Neural crest cell (in vitro differentiated cells): ENCODE measurements at regions not wholly inside any gene's neighbourhood (a gene's known extent, or its start where the extent isn't known, plus 50 kb on each side); places are given as distances from the start of the nearest gene placed in this dataset.

Experiments used
- DNase-seq: peaks from one replicate; pipeline ENCODE4 v3.0.0; 2021; ENCODE audit warnings: low read depth, mixed read lengths, low spot score
- H3K27ac Mint-ChIP-seq: one replicate; pipeline ENCODE4 v1.8.0; 2021; ENCODE audit warnings: mild to moderate bottlenecking, mixed read lengths; ENCODE audit not compliant: unreplicated experiment
- H3K27me3 Mint-ChIP-seq: 2 replicates; pipeline ENCODE4 v1.8.0; 2021; ENCODE audit warnings: low read depth, mild to moderate bottlenecking, mixed read lengths
- H3K36me3 Mint-ChIP-seq: 2 replicates; pipeline ENCODE4 v1.8.0; 2021; ENCODE audit warnings: low read depth, mild to moderate bottlenecking, mixed read lengths
- H3K4me1 Mint-ChIP-seq: 2 replicates; pipeline ENCODE4 v1.8.0; 2021; ENCODE audit warnings: mixed read lengths
- H3K4me3 Mint-ChIP-seq: one replicate; pipeline ENCODE4 v1.8.0; 2021; ENCODE audit warnings: mild to moderate bottlenecking, mixed read lengths
- H3K9me3 Mint-ChIP-seq: 2 replicates; pipeline ENCODE4 v1.8.0; 2021; ENCODE audit warnings: mixed read lengths
- TF ChIP-seq, protein P1 (sequence below): fragments of 200-600 bp; sonication (generic); conservative IDR thresholded peaks from 2 replicates; pipeline ENCODE4 v1.5.0; 2021; ENCODE audit warnings: antibody characterized with exemption, mild to moderate bottlenecking

DNA sequence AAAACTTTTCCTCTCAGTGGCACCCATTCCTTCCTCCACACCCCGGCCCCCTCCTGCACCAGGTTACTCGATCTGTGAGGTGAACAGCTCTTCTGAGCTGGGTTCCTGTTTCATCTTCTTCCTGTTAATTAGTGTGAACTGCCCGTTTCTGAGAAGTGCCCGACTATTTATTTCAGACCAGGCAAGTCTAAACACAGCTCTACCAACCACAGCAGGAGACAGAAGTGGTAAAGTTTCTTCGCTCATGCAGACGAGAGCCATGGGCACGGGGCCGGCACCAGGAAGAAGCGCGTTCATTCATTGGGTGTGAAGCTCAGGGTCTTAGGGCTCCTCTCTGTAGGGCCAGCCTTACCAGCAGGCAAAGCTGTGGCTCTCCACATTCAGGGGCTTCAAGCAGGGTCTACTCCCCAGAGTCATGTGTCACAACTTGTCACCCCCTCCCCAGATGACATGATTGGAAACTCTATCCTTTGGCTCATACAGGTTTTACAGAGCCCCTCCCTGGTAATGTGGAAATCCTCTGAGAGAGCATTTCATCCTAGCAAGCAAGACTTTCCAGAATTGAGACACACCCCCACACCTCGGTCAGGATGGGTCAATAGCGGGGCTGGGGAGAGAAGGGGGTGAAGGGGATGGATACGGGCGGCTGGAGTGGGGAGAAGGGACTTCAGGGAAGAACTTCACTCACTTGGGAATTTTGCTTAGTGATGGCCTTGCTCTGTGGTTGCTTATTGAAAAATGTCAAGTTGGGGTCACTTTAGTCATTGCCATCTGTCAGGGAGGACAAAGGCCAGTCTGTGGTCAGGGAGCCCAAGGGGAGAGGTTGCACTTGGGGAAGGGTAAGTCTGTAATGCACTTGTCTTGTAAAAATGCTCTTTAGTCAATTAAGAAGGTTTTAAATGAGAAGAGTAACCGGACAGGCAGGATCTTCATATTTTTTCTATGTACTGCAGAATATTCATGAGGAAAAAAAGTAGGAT, 121.6 kb upstream of the TRIM2 start:
- TF ChIP-seq, protein P1, sequence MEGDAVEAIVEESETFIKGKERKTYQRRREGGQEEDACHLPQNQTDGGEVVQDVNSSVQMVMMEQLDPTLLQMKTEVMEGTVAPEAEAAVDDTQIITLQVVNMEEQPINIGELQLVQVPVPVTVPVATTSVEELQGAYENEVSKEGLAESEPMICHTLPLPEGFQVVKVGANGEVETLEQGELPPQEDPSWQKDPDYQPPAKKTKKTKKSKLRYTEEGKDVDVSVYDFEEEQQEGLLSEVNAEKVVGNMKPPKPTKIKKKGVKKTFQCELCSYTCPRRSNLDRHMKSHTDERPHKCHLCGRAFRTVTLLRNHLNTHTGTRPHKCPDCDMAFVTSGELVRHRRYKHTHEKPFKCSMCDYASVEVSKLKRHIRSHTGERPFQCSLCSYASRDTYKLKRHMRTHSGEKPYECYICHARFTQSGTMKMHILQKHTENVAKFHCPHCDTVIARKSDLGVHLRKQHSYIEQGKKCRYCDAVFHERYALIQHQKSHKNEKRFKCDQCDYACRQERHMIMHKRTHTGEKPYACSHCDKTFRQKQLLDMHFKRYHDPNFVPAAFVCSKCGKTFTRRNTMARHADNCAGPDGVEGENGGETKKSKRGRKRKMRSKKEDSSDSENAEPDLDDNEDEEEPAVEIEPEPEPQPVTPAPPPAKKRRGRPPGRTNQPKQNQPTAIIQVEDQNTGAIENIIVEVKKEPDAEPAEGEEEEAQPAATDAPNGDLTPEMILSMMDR, result no peak
- Mint-ChIP-seq H3K27me3 (no peaks in the 10 kb centered on the region), H3K4me1 (peaks cover 67% of the 10 kb centered on the region), H3K9me3 (peaks cover 2% of the 10 kb centered on the region), H3K36me3 (no peaks in the 10 kb centered on the region), H3K4me3 (peak overlapping the region; percentile 72), H3K27ac (peak overlapping the region; percentile 98)
- DNase-seq, result no peak

DNA sequence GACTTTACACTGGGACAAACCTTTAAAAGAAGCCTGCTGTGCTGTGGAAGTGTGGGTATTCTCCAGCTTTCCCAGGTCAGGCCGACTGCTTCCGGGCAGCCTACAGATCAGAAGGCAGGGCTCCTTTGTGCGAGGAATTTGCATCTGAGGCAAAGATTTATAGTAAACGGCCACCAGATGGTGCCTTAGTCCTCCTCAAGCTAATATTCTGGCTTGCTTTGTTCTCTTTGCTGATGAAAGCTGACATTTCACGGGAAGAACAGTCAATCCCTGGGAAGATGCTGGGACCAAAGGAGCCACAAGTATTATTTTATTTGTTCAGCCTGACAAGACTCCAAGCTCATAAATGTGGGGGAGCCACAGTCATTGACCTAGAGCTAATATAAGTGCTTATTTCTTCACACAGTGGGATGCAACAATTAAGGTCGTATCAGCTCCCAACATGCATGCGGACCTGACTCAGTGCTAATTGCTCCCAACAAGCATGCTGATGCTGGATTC, 120.7 kb upstream of the TRIM2 start:
- Mint-ChIP-seq H3K4me1 (peaks cover 70% of the 10 kb centered on the region), H3K4me3 (peak overlapping the region; percentile 72), H3K27ac (peak overlapping the region; percentile 98), H3K27me3 (no peaks in the 10 kb centered on the region), H3K9me3 (peaks cover 2% of the 10 kb centered on the region), H3K36me3 (no peaks in the 10 kb centered on the region)
- peak; percentile 61 for DNase-seq
- TF ChIP-seq, protein P1, result peak; percentile 75

DNA sequence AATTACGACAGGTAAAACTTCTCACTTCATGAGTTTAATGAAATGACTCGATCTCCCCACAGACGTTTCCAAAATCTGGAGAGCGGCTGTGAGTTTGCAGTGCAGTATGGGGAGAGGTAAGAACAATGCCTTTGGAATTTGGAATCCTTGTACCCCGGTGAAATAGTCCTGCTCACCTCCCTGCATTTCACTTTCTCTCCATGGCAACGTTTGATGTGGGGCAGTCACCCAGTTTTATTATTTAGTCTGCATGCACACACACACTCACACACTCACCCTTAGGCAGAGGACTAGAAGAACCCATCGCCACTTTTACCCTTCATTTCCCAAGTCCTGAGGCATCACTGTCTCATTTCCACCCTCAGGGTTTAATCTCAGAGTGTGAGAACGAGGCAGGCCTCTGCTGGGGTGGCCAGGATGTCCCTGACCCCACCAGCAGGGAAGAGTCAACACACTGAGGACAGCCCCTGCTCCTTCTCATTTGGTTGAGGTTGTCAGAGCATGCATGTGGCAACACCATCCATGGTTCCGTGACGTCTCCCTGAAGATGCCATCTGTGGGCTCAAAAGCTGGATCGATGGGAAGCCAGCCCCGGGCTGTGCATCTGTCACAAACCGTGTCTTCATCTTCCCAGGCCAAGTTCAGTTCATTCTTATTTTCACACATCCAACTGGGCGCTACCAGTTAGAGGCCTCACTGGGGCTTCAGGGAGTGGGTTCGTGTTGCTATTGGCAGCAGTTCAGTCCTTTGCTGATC, 119.8 kb upstream of the TRIM2 start:
- H3K27ac Mint-ChIP-seq, result peak overlapping the region; percentile 8
- H3K27me3 Mint-ChIP-seq, result no peaks in the 10 kb centered on the region
- H3K9me3 Mint-ChIP-seq, result peaks cover 2% of the 10 kb centered on the region
- TF ChIP-seq, protein P1, result no peak
- peaks cover 75% of the 10 kb centered on the region for H3K4me1 Mint-ChIP-seq
- no peak overlapping the region for H3K4me3 Mint-ChIP-seq
- DNase-seq, result no peak
- H3K36me3 Mint-ChIP-seq, result no peaks in the 10 kb centered on the region

DNA sequence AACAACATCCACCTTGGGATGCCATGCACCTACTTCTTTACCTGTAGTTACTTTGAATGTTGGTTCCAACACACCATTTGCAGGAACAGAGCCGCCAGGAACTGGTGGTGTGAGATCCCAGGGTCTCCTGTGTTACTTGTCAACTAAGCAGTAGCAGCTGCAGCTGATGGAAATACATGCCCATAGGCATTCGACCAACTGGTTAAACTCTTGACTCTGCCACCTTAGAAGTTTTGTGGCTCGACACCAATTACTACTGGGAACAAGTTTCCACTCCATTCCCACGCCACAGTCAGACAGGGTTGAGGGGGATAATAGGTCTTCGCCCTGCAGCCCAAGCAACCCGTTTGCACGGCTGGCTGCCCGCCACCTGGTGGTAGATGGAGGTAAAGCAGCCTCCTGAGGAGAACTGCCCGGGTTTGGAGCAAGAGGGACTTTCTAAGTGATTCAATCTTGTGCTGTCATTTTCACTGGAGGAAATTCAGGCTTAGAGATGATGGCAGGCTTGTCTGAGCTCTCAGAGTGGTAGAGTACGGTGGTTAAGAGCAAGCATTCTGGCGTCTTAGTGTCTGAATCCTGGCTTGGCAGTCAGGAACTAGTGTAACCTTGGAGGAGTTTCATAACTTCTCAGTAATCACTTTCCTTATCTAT, 119.1 kb upstream of the TRIM2 start:
- peak overlapping the region; percentile 31 for H3K27ac Mint-ChIP-seq

More for the DNA sequence above, 119.1 kb upstream of the TRIM2 start:
- no peak overlapping the region for H3K4me3 Mint-ChIP-seq
- peaks cover 2% of the 10 kb centered on the region for H3K9me3 Mint-ChIP-seq
- TF ChIP-seq, protein P1, result peak; percentile 98
- no peaks in the 10 kb centered on the region for H3K36me3 Mint-ChIP-seq
- H3K27me3 Mint-ChIP-seq, result no peaks in the 10 kb centered on the region
- DNase-seq, result peak; percentile 94
- H3K4me1 Mint-ChIP-seq, result peaks cover 77% of the 10 kb centered on the region
